T47D (cell line): ENCODE measurements at regions not wholly inside any gene's neighbourhood (a gene's known extent, or its start where the extent isn't known, plus 50 kb on each side); places are given as distances from the start of the nearest gene placed in this dataset.

ENCODE experiments used
- DNase-seq, 2 experiments: peaks; one replicate each; pipeline versions ENCODE4 v3.0.0 to v3.0.0-alpha.2; 2011 to 2012; ENCODE audit warnings: low read depth in 1 of 2, low spot score in 1 of 2
- JUND ChIP-seq: IDR thresholded peaks from 2 replicates; pipeline ENCODE4 v1.6.1; 2012; ENCODE audit warnings: low read depth
- in situ Hi-C: cut with HindIII; loops from 2 replicates; pipeline ENCODE4 v1.10.0; 2016; ENCODE audit warnings: low sequenced_read_pairs, low pct_unique_long_range_greater_than_20kb

GRCh38 chr9:115599898-115600297 lies 481.9 kb upstream of the TNC start:
- DNase-seq = no peak
- TF ChIP-seq JUND = no peak
- in situ Hi-C loops = no loop called here

- in situ Hi-C loops = no loop called here
- TF ChIP-seq JUND = no peak
- DNase-seq = no peak
These were observed 483.5 kb upstream of the TNC start for GRCh38 chr9:115601434-115601833.

- DNase-seq = no peak
- in situ Hi-C loops = no loop called here
- TF ChIP-seq JUND = no peak
These were observed 487.0 kb upstream of the TNC start for GRCh38 chr9:115604831-115605483.

- no peak for TF ChIP-seq JUND
- in situ Hi-C loops = no loop called here
- no peak for DNase-seq
These were observed 488.9 kb upstream of the TNC start for GRCh38 chr9:115606838-115607237.

GRCh38 chr9:115614326-115614999 lies 496.5 kb upstream of the TNC start:
- TF ChIP-seq JUND = no peak
- DNase-seq = no peak
- in situ Hi-C loops = no loop called here

- no peak for DNase-seq
- in situ Hi-C loops = no loop called here
- no peak for TF ChIP-seq JUND
These were observed 497.0 kb upstream of the TNC start for GRCh38 chr9:115615000-115615401.

- DNase-seq = no peak
- in situ Hi-C loops = no loop called here
- TF ChIP-seq JUND = no peak
These were observed 498.1 kb upstream of the TNC start for GRCh38 chr9:115615821-115616665.

- in situ Hi-C loops = no loop called here
- no peak for TF ChIP-seq JUND
- DNase-seq = no peak
These were observed 498.8 kb upstream of the TNC start for GRCh38 chr9:115616666-115617239.

GRCh38 chr9:115625251-115625650 lies 507.3 kb upstream of the TNC start:
- in situ Hi-C loops = no loop called here
- no peak for DNase-seq
- no peak for TF ChIP-seq JUND

- no peak for TF ChIP-seq JUND
- in situ Hi-C loops = no loop called here
- DNase-seq = no peak
These were observed 508.0 kb upstream of the TNC start for GRCh38 chr9:115625954-115626353.

GRCh38 chr9:115627511-115627910 lies 509.6 kb upstream of the TNC start:
- DNase-seq = no peak
- no peak for TF ChIP-seq JUND
- in situ Hi-C loops = no loop called here

GRCh38 chr9:115628426-115628825 lies 510.5 kb upstream of the TNC start:
- no peak for TF ChIP-seq JUND
- no peak for DNase-seq
- in situ Hi-C loops = no loop called here
